GM21367 (cell line): ENCODE measurements at regions not wholly inside any gene's neighbourhood (a gene's known extent, or its start where the extent isn't known, plus 50 kb on each side); places are given as distances from the start of the nearest gene placed in this dataset.
"Not testable (repeated sequence)": the region's sequence is repeated elsewhere in the genome, so short reads cannot be mapped to it uniquely, and the experiment has no call there.

Experiments
- ATAC-seq: cut with Tn5 transposase; IDR thresholded peaks from one replicate; pipeline ENCODE4 v1.9.1; 2021; ENCODE audit not compliant: unreplicated experiment

GRCh38 chr9:124084087-124084486 is 72.5 kb downstream of the LHX2 start:
- ATAC-seq, result no peak

- no peak for ATAC-seq
Measured at GRCh38 chr9:124087226-124087625, 75.7 kb downstream of the LHX2 start.

GRCh38 chr9:124088476-124088837 is 76.9 kb downstream of the LHX2 start:
- no peak for ATAC-seq

DNA sequence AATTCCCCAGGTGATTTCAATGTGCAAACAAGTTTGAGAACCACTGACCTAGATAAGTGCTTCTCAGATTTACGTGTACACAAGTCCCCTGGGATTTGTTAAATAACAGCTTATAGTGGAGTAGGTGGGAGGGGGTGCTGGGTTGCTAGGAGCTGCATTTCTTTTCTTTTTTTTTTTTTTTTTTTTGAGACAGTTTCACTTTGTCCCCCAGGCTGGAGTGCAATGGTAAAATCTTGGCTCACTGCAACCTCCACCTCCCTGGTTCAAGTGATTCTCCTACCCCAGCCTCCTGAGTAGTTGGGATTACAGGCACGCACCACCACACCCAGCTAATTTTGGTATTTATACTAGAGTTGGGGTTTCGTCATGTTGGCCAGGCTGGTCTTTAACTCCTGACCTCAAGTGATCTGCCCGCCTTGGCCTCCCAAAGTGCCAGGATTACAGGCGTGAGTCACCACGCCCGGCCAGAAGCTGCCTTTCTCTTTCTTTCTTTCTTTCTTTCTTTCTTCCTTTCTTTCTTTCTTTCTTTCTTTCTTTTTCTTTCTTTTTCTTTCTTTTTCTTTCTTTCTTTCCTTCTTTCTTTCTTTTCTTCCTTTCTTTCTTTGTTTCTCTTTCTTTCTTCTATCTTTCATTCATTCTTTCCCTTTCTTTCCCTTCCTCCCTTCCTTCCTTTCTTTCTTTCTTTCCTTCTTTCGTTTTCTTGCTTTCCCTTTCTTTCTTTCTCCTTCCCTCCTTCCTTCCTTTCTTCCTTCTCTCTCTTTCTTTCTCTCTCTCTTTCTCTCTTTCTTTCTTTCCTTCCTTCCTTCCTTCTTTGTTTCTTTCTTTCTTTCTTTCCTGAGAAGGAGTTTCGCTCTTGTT is 78.3 kb downstream of the LHX2 start:
- ATAC-seq, result not testable (repeated sequence)

GRCh38 chr9:124098141-124098905 is 86.8 kb downstream of the LHX2 start:
- ATAC-seq, result no peak

DNA sequence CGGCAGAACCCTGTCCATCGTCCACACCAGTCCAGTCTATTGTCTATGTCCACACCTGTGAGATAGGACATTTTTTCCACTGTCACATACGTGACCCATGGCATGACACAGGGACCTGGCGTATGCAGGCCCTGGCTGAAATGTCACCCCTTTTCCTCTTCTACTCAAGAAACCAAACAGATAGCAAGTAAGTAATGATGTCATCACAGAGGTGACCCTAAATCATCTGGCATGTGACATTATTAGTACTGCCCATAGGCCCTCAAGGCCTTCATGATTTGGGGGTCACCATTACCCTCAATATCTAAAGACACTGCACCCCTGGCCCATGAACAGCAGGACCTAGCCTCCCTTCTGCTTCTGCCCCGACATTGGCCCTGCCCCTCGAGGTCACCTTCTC is 88.3 kb downstream of the LHX2 start:
- no peak for ATAC-seq

GRCh38 chr9:124101215-124101968 is 89.8 kb downstream of the LHX2 start:
- ATAC-seq, result no peak

DNA sequence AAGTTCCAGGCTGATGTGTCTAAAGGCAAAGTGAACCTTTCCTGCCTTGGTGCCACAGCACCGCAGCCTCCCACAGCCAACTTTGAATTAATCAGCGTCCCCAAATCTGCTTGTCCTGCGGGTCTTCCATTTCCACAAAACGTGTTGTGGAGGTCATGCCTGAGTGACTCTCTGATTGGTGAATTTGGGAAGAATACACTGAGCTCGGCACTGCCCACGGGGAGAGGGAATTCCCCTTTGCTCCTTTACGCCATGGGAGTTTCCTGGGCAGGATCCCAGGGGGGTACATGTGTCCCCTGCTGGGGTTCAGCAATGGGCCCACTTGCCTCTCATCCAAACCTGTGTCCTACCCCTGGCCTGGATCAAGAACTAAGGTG is 90.4 kb downstream of the LHX2 start:
- ATAC-seq, result no peak

DNA sequence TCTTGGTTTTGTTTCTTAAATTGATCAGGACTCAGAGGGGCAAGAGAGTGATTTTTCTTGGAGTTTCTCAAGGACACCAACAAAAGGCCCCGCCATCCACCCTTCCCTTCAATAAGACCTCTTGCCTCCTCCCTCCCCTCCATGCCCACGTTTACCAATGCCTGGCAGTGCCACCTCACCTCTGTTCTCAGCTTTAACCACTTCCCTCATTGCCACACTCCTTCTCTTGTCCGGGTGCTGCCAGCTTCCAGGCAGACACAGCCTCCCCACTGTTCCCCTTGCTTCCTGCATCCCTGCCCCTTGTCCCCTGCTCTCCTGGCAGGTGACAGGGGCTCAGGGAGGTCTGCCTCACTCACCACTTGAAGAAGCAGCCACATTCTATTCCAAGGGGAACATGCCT is 90.8 kb downstream of the LHX2 start:
- ATAC-seq, result no peak

GRCh38 chr9:124105266-124105665 is 93.7 kb downstream of the LHX2 start:
- no peak for ATAC-seq

DNA sequence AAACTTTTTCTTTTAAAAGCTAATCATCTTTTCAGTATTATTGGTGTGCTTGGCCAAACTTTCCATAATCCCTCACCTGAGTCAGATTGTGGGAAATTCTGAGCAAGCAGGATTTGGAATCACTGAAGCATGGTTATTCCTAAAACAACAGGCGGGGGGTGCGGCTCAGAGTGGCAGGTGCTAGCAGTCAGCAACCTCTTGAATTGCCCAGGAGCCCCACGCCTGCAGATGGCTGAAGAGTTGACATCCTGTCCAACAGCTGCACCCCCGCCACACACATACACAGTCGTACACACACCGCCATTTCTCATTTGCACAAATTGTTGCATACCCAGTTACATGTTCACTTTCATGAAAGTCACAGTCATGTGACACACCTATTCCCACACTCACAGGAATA is 96.6 kb downstream of the LHX2 start:
- ATAC-seq, result no peak

DNA sequence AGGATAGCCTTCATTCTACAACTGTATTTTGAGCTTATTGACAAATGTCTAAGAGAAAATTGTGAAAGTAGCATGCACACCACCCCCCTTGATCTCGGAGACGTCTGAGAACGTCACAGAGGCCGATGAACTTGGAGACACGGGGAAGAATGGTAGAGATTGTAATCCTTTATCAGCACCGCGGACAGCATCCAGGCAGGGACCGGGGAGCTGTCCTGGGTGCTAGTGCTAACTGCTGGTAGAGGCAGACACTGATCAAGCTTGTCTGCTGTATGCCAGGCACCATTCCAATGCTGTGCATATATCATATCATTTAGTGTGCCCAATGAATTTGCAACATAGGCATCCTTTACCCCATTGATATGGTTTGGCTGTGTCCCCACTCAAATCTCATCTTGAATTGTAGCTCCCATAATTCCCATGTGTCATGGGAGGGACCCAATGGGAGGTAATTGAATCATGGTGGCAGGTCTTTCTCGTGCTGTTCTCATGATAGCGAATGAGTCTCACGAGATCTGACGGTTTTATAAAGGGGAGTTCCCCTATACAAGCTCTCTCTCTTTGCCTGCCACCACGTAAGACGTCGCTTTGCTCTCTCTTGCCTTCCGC is 98.8 kb downstream of the LHX2 start:
- ATAC-seq, result no peak

- ATAC-seq, result no peak
Measured at GRCh38 chr9:124116683-124117363, 105.3 kb downstream of the LHX2 start.

DNA sequence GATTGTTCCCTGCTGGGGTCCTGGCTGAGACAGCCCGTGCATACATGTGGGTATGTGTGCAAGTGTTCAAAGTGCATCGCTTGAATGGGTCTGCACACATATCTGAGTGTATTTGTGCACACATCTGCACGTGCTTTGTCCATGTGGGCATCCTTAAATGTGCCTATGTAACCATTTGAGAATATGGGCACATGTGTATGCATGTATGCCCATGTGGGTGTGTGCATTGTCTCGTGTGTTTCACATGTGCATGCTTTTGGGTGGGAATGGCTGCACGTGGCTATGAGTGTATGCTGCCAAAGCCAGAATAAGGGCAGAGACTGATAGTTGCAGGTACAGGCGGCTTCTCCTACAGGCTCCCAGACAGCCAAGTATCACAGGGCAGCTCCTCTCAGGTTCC is 107.3 kb downstream of the LHX2 start:
- no peak for ATAC-seq

DNA sequence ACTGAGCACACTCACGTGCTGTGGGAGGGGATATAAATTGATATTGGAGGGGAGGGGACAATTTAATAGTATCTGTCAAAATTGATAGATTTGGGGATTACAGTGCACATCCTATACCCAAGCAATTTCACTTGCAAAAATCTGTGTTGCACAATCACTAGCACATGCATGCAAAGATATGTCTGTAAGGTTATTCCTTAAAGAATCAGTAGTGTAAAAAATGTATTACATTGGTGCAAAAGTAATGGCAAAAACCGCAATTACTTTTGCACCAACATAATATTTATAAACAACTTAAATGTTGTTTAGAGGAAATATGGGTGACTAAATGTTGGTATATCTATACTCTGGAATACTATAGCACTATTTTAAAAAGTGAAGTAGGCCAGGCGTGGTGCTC is 108.7 kb downstream of the LHX2 start:
- ATAC-seq, result no peak

DNA sequence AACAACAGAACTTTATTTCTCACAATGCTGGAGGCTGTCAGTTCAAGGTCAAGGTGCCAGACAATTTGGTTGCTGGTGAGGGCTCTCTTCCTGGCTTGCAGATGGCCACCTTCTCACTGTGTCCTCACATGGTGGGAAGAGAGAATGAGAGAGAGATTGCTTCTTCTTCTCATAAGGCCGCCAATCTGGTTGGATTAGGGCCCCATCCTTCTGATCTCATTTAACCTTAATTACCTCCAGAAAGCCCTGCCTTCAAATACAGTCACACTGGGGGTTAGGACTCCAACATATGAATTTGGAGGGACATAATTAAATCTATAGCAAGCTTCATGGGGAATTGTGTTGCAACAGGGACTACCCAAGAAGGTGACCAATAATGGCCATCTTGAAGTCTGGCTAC is 110.2 kb downstream of the LHX2 start:
- ATAC-seq, result no peak

DNA sequence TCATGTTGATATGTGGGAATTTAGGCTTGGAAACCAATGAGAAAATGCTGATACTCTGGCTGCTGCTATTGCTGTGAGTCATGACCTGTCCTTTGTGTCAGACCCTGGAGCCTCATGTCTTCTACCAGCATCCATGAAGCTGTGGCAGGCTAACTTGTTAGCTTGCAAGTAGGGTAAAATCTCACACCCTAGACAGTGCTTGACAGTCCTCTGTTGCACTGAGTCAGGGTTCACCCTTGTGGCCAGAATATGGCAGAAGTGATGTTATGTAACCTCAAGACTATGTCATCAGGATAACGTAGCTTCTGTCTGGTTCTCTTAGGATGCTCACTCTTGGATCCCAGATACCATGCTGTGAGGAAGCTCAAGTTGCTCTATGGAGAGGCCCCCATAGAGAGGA is 110.8 kb downstream of the LHX2 start:
- no peak for ATAC-seq

- no peak for ATAC-seq
Measured at GRCh38 chr9:124122813-124123462, 111.4 kb downstream of the LHX2 start.

DNA sequence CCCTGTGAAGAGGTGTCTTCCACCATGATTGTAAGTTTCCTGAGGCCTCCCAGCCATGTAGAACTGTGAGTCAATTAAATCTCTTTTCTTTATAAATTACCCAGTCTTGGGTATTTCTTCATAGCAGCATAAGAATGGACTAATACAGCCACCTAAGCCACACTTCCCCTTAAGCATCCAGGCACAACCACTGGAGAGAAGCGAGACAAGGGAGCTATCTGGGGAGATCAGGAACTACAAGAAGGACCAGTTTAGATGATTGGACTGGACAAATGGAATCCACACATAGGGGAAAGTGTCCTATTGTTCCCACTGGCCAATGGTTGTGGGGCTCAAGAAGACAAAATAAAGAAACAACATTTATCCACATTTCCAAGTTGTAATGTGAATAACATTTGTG is 112.1 kb downstream of the LHX2 start:
- not testable (repeated sequence) for ATAC-seq
